HPDE6-E6E7 (cell line): ENCODE measurements at regions not wholly inside any gene's neighbourhood (a gene's known extent, or its start where the extent isn't known, plus 50 kb on each side); places are given as distances from the start of the nearest gene placed in this dataset.
A peak's percentile ranks its signal among the peaks of the same experiment; 100 is the strongest.
"Not testable (repeated sequence)": the region's sequence is repeated elsewhere in the genome, so short reads cannot be mapped to it uniquely, and the experiment has no call there.

Experiments
- DNase-seq: peaks from one replicate; pipeline ENCODE4 v3.0.0; 2011; ENCODE audit warnings: missing footprints; ENCODE audit errors: extremely low spot score

GRCh38 chr16:10272250-10272854 is 90.1 kb upstream of the GRIN2A start:
- not testable (repeated sequence) for DNase-seq

GRCh38 chr16:10275214-10275996 is 93.2 kb upstream of the GRIN2A start:
- not testable (repeated sequence) for DNase-seq

GRCh38 chr16:10277597-10277996 is 95.4 kb upstream of the GRIN2A start:
- DNase-seq, result no peak

- DNase-seq, result no peak
Observed at GRCh38 chr16:10280262-10281170, 98.3 kb upstream of the GRIN2A start.

GRCh38 chr16:10282367-10282766 is 100.1 kb upstream of the GRIN2A start:
- no peak for DNase-seq

GRCh38 chr16:10283246-10283645 is 101.0 kb upstream of the GRIN2A start:
- DNase-seq, result not testable (repeated sequence)

- DNase-seq, result not testable (repeated sequence)
Observed at GRCh38 chr16:10290467-10291105, 95.3 kb upstream of the ATF7IP2 start.

GRCh38 chr16:10292197-10292596 is 93.7 kb upstream of the ATF7IP2 start:
- not testable (repeated sequence) for DNase-seq

- DNase-seq, result not testable (repeated sequence)
Observed at GRCh38 chr16:10292976-10293375, 92.9 kb upstream of the ATF7IP2 start.

GRCh38 chr16:10294153-10294552 is 91.7 kb upstream of the ATF7IP2 start:
- not testable (repeated sequence) for DNase-seq

GRCh38 chr16:10296956-10297340 is 88.9 kb upstream of the ATF7IP2 start:
- DNase-seq, result no peak

GRCh38 chr16:10297341-10298006 is 88.4 kb upstream of the ATF7IP2 start:
- DNase-seq, result no peak

- no peak for DNase-seq
Observed at GRCh38 chr16:10300905-10301304, 85.0 kb upstream of the ATF7IP2 start.

- not testable (repeated sequence) for DNase-seq
Observed at GRCh38 chr16:10301547-10301946, 84.3 kb upstream of the ATF7IP2 start.

GRCh38 chr16:10305912-10306311 is 79.9 kb upstream of the ATF7IP2 start:
- DNase-seq, result no peak

GRCh38 chr16:10308305-10309193 is 77.3 kb upstream of the ATF7IP2 start:
- peak; percentile 72 for DNase-seq

- DNase-seq, result no peak
Observed at GRCh38 chr16:10309271-10309932, 76.5 kb upstream of the ATF7IP2 start.

- DNase-seq, result no peak
Observed at GRCh38 chr16:10312008-10312407, 73.9 kb upstream of the ATF7IP2 start.
